Astrocyte (in vitro differentiated cells and primary cell): ENCODE measurements at regions not wholly inside any gene's neighbourhood (a gene's known extent, or its start where the extent isn't known, plus 50 kb on each side); places are given as distances from the start of the nearest gene placed in this dataset.

Experiments used
- EZH2 ChIP-seq: IDR thresholded peaks from 2 replicates; pipeline ENCODE4 v1.6.1; 2012; ENCODE audit warnings: mild to moderate bottlenecking, low read length, inconsistent platforms; ENCODE audit not compliant: insufficient read depth
- TF ChIP-seq, protein P1 (sequence below): IDR thresholded peaks from 2 replicates; pipeline ENCODE4 v1.5.1; 2011; ENCODE audit warnings: low read depth, mild to moderate bottlenecking, inconsistent platforms, low read length, moderate library complexity; ENCODE audit not compliant: insufficient read depth

- no peak for TF ChIP-seq EZH2
- TF ChIP-seq, protein P1, sequence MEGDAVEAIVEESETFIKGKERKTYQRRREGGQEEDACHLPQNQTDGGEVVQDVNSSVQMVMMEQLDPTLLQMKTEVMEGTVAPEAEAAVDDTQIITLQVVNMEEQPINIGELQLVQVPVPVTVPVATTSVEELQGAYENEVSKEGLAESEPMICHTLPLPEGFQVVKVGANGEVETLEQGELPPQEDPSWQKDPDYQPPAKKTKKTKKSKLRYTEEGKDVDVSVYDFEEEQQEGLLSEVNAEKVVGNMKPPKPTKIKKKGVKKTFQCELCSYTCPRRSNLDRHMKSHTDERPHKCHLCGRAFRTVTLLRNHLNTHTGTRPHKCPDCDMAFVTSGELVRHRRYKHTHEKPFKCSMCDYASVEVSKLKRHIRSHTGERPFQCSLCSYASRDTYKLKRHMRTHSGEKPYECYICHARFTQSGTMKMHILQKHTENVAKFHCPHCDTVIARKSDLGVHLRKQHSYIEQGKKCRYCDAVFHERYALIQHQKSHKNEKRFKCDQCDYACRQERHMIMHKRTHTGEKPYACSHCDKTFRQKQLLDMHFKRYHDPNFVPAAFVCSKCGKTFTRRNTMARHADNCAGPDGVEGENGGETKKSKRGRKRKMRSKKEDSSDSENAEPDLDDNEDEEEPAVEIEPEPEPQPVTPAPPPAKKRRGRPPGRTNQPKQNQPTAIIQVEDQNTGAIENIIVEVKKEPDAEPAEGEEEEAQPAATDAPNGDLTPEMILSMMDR = no peak
These were observed 1422.9 kb downstream of the EFNB2 start for GRCh38 chr13:105112561-105112960.
